ENCODE measurements at regions not wholly inside any gene's neighbourhood (a gene's known extent, or its start where the extent isn't known, plus 50 kb on each side); places are given as distances from the start of the nearest gene placed in this dataset.

DNA sequence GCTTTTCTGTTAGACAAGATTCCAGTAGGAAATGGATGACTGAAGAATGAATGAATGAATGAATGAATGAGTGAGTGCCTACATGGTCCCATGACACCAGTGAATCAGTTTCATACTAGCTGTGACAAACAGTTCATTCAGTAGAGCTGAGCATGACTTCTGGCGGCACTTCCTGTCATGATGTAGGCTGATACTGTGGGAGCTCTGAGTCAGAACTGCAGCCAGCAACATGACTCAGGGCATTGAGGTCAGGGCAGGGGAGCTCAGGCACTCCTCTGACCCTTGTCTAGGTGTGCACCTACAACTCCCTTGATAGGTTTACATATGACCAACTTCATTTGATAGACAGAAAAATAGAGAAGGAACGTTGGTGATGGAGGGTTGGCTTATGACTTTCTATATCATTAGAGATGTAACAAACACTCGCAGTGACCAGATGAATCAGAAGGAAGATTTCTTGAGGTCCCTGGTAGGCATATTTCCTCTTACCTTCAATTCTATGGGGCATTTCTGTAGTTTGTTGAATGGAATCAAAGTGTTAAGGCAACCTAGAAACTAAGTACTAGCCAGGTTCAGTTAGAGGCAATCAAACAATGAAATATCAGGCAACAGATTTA, 139.3 kb upstream of the ARHGAP5 start:
- TF ChIP-seq, protein P1, sequence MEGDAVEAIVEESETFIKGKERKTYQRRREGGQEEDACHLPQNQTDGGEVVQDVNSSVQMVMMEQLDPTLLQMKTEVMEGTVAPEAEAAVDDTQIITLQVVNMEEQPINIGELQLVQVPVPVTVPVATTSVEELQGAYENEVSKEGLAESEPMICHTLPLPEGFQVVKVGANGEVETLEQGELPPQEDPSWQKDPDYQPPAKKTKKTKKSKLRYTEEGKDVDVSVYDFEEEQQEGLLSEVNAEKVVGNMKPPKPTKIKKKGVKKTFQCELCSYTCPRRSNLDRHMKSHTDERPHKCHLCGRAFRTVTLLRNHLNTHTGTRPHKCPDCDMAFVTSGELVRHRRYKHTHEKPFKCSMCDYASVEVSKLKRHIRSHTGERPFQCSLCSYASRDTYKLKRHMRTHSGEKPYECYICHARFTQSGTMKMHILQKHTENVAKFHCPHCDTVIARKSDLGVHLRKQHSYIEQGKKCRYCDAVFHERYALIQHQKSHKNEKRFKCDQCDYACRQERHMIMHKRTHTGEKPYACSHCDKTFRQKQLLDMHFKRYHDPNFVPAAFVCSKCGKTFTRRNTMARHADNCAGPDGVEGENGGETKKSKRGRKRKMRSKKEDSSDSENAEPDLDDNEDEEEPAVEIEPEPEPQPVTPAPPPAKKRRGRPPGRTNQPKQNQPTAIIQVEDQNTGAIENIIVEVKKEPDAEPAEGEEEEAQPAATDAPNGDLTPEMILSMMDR (IDR thresholded peaks at IDR 0.05 in 8 of 11, conservative IDR thresholded peaks at IDR 0.05 in 3 of 11): no peak
- peak in 1 of 3 donors; percentile 40 for TF ChIP-seq POLR2AphosphoS5 (IDR thresholded peaks at IDR 0.05)
